COLO668 (cell line): ENCODE measurements at regions not wholly inside any gene's neighbourhood (a gene's known extent, or its start where the extent isn't known, plus 50 kb on each side); places are given as distances from the start of the nearest gene placed in this dataset.
"Not testable (repeated sequence)": the region's sequence is repeated elsewhere in the genome, so short reads cannot be mapped to it uniquely, and the experiment has no call there.

Source experiments
- DNase-seq: peaks from one replicate; lab custom pipeline; 2025; ENCODE audit not compliant: unreplicated experiment; lab: John Stamatoyannopoulos, UW

DNA sequence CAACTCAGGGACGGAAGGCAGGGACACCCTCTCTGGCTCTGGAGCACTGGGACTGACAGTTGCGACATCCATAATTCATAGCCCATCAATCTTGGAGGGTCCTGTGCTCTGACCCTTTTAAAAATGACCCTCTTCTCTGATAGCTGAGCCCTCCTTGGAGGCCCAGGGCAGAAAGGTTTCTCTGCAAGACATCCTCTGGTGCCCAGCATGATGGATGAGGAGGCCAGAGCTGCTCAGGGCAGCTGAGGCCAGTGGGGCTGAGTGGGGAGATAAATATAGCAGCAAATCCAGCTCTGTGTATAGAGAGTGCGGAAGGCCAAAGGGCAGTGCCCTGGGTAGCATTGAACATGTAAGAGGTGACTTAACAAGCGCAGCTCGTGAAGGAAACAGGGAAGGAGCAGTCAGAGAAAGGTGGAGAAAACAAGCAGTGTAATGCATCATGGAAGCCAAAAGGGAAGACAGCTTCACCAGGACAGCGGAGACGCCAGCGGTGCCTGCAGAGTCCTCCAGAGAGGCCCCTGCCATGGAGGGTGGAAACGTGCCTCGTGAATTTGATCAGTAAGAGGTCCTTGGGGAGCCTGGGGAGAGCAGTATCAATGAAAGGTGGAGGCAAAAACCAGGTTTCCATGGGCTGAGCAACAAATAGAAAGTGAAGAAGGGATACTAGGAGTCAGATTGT, 50.4 kb upstream of the FMOD start:
- DNase-seq: no peak

DNA sequence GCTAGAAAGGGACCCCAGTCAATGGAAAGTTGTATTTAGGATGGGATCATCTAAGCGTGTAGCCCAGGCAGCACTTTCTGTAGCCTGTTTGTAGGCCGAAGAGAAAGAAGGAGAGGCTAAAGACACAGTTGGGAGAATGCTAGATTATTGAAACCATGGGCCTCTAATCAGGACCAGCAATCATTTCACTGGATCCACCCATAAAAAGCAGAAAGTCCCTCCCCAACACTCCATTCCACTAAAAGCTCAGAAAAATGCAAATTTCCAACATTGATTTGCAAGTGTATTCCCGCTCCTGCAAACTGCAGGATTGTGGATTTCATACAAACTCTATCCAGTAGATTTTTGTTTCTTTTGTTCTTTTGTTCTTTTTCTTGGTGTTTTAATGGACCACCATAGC, 51.2 kb upstream of the FMOD start:
- no peak for DNase-seq

DNA sequence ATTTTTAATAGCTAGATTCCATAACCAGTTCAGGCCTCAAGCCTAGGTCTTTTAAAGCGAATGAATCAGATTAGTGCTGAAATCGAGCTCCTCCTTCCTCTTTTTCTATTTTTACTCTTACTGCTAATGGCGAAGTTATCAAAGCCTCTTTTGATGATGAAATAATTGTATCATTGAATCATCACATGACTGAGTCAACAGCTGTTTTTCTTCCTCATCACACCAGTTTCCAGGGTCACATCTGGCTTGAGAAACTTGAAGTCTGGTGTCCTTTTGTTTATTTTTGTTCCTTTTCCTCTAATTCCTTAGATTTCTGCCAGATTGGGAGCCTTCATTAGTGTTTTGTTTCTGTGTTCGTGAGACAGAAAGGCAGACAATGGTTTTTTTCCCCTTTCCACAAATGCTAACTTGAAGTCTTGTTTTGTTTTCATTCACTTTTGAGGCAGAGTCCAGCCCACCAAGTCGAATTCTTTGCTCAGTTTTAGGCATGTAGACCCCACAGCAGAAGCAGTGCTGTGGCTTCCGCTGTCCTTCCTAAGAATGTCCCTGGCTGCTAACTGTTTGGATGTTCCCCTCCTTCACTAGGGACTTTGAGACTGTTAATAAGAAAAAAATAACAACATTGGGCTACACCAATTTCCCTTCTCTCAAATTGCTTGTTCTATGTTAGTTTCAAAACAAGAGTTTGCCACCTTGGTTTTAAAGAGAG, 51.9 kb upstream of the FMOD start:
- DNase-seq: no peak

DNA sequence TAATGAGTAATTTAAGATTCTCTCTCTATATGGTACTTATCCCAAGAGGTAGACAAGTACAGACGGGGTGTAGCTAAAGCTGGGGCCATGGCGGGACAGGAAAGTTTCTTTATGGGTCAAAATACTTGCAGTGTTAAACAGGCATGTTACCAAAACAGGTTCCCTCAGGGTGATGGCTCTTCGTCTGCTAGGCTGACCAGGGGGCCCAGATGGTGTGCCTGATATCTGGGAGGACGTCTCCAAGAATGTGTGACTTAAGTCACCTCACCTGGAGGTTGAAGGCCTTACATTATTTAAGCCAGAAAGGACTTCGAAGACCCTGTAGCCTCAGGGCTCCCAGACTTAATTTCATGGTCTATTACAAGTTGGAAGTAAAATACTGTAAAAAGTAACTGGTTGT, 52.7 kb upstream of the FMOD start:
- no peak for DNase-seq

DNA sequence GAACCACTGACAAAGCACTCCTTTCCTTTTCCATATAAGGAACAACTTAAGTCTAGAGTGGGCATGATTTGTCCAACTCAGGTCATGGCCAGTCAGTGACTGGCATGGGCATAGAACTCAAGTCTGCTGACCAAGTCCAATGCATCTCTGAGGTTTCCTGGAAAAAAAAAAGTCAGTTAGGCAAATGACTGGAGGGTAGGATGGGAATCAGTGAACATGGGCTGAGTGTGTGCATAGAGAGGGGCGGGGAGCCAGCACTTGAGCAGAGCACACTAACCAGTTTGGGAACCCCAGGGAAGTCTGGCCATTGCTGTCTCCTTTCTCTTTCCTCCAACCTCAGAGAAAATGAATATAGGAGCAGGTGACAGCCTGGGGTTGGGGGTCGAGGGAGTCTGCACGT, 53.6 kb upstream of the FMOD start:
- DNase-seq: no peak

DNA sequence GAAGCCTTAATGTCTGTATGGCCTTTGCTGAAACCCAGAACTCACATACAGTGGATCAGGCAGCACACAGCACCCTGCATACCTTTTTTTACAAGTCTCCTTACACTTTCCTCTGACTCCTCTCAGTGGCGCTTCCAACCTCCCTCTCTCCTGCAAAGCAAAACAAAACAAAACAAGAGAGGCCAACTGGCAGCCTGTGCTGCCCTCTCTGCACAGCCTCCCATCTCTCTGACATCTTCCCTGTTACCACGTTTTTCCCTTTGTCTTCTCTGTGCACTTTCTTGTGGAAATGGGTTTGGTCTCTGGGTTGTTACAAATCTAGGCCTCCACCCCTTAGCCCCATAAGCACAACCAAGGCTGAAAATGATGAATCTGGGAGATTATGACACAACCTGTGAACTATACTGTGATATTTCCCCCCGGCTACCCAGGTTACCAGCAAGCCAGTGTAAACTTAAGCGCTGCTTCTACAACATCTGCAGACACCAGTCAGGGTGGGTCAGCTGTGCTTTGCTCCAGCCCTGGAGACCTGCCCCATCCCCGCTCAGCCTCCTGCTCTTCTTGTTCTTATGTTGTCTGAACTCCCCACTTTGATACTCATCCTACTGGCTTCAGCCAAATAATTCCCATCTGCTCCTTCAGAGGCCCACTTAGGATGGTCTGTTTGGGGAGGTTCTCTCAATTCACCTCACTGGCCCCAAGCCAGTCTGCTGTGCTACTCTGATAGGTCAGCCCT, 54.9 kb upstream of the FMOD start:
- DNase-seq: no peak

DNA sequence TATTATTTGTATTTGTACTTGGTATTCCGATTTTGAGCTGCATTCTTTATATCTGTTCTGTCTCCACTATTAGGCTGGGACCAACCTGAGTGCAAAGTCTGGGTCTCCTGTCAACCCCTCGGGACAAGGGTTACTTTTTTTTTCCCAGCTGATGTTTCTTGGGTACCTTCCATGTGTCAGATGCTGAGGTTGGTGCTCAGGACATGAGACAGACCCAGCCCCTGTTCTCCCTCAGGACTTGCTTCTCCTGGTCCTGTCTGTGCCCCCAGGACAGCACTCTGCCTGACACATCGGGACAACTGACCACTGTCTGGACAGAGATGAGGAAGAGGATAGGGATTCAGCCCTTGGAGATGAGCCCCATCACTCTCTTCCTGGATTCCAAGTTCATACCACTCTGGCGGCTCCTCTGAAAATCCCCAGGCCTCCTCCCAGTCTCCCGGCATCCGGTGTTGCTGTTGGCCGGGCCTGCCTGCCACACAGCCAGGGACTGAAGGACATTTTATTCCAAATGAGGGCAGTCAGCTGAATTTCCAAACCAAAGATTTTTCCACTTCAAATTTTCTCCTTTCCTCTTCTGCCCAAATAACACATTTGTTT, 55.6 kb upstream of the FMOD start:
- no peak for DNase-seq

DNA sequence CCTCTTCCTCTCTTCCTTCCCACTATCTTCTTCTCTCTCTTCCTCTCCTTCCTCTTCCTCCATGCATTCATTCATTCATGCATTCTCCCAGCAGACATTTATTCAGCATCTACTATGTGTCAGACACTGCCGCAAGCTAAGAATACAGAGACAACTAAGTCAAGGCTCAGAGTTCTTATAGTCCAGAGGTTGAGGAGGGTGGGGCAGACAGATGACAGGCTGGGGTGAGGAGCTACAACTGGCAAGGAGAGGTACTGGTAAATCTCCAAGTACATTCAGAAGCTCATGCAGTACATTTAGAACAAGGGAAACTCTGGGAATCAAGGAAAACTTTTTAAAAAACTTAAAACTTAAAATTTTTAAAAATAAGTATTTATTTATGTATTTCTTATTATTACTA, 56.4 kb upstream of the FMOD start:
- DNase-seq: no peak

DNA sequence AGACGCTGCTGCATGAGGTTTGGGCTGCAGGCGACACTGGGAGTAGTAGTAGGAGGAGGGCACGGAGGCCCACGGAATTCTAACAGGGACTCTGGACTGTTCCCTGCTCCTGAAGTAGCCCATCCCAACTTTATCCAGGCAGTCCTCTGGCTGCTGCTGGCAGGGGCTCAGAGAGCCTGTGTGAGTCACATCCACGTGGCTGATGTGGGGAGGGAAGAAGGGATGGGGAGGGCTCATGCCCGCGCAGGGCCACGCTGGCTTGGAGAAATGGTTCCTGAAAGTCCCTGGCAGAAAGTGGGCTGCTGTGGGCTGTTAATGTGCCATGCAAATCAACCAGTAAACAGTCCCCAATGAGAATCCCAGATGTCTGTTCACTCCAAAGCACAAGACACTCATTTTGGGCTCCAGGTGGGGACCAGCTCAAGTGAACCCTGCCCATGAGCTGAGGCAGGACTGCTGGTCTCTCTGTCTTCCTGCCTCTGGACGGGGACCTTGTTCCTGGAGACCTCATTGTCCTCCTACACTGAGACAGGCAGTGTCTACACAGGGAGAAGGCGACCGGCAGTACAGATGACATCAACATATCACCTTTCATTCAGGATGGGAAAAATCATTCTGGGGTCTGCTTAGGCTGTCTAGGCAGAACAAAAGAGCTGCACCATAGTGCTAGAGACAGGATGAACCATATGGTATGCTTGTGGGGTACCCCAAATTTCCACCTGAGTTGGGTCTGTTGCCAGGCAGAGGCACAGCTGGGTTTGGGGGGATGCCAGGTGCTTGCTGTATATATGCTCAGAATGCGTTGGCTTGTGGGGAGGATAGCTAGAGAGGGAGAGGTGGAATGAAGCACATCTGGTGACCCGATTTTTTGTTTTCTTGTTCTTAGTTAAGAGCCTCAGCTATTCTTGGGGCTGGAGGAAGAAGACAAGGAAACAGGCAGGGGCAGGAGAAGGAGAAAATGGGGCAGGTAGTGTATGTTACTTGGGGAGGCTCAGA, 57.9 kb upstream of the FMOD start:
- no peak for DNase-seq

DNA sequence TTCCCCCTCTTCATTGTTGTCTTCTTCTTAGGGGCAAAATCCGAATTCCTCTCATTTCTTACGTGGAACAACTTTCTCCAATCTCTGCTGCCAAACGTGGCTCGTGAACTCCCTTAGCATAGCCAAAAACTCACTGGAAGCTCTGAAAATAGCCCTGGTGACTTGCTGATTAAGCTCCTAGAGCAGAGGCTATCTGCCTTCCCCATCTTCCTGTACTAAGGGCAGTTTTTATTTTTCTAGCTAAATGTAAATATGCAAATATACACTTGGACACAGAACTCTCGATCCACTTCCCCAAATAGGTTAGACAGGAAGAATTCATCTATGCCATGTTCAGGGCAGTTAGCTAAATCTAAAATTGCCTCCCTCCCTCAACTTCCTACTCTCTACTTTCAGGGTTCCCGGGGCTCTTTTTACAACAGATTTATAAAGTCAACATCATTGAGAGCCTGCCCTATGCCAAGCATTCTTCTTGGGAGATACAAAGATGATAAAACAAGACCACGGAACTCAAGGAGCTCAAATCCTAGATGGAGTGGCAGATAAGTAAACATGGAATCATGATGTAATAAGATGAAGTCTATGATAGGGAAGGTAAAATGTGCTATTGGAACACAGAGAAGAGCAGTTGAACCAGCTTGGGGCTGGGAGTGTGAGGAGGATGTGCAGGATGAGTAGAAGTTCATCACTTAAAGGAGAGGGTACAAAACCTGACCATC, 59.4 kb upstream of the FMOD start:
- no peak for DNase-seq

DNA sequence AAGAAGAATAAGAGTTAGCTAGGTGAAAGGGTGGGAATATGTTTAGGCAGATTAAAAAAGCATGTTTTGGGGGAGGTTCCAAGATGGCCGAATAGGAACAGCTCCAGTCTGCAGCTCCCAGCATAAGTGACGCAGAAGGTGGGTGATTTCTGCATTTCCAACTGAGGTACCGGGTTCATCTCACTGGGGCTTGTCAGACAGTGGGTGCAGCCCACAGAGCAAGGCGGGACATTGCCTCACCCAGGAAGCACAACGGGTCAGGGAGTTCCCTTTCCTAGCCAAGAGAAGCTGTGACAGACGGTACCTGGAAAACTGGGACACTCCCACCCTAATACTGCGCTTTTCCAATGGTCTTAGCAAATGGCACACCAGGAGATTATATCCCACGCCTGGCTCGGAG, 60.5 kb upstream of the FMOD start:
- not testable (repeated sequence) for DNase-seq

DNA sequence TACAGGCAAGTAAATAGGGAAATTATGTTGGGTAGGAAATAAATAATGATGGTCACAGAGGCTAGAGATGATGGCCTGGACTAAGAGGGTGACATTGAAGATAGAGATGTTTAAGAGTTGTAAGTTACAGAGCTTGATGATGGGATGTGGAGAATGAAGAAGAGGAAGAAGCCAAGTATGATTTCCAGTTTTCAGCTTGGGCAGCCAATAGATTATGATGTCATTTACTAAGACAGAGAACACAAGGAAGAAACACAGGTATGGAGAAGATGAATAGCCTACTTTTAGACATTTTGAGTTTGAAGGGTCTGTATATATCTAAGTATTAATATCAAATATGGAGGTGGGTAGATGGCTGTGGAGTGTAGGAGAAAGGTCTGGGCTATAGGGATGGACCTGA, 56.0 kb upstream of the PRELP start:
- no peak for DNase-seq

DNA sequence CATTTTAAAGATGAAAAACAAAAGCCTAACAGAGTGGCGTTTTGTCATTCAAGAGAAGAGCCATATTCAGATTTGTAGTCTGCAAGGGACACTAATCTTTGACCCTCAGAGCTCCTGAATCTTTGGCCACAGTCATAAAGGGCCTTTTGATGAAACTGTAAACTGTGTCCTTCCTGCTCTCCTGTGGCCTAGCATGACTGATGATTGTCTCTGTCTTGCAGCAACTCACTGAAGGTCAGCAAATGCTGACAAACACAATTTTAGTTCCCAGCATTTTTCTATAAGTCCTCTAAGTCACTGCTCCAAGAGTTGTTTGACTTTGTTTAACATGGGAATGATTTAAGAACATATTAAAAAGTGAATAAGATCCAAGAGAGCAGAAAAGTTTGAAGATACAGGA, 55.3 kb upstream of the PRELP start:
- no peak for DNase-seq

DNA sequence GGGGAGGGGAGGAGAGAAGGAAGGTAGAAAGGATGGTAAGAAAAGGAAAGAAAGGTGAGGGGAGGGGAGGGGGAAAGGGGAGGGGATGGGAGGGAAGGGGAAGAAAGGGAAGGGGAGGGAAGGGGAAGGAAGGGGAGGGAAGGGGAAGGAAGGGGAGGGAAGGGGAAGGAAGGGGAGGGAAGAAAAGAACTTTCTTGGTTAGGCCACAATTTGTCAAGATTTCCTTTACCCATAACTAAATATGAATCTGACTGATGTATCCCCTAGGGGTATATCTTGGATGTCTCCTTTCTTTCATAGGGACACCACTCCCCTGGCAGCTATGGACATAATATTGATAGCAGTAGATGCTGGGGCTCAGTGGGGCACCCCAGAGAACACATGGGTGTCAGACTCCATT, 54.4 kb upstream of the PRELP start:
- no peak for DNase-seq

DNA sequence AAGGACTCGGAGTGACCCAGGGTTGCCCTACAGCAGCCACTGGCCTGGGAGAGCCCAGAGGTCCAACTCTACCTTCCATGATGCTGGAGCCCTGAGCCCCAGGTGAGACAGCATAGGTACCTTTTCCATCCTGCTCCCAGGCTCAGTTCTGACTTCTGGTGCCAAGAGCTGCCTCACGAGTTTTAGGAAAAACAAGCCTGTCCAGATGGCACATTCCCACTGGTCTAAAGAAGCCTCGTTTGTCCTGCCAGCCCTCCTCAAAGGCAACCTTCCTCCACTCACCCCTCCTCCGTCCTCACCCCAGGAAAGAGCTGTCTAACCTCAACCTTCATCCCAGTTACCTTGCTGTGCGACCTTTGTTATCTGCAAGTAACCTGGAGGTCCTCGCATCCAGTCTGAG, 53.5 kb upstream of the PRELP start:
- no peak for DNase-seq

DNA sequence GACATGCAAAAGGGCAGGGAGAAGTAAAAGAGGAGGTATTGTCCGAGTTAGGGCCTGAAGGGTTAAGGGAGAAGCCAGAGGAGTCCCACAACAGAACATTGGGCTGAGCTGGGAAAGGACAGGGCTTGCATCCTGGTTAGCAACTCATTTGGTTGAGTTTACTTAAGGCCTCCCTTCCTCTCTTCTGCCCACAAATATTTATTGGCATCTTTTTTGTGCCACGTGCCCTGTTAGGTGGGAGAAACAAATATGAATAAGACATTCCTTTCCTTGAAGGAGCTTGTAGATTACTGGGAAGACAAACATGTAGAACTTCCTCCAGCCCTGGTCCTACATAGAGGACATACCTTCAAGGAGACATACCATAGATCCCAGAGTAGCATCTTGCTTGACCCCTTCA, 53.0 kb upstream of the PRELP start:
- DNase-seq: no peak

DNA sequence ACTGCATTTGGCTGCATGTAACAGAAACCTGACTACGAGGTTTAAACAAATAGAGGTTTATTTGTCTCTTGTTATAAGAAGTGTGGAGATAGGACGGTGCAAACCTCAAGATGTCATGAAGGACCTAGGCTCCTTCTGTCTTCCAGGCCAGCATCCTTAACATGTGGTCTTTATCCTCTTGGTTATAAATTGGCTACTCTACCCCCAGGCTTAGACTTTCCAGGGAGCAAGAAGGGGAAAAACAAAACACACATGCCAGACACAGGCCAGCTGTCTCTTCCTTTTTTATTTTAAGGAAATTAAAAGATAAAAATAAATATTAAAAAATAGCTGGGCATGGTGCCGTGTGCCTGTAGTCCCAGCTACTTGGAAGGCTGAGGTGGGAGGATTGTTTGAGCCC, 51.3 kb upstream of the PRELP start:
- no peak for DNase-seq

DNA sequence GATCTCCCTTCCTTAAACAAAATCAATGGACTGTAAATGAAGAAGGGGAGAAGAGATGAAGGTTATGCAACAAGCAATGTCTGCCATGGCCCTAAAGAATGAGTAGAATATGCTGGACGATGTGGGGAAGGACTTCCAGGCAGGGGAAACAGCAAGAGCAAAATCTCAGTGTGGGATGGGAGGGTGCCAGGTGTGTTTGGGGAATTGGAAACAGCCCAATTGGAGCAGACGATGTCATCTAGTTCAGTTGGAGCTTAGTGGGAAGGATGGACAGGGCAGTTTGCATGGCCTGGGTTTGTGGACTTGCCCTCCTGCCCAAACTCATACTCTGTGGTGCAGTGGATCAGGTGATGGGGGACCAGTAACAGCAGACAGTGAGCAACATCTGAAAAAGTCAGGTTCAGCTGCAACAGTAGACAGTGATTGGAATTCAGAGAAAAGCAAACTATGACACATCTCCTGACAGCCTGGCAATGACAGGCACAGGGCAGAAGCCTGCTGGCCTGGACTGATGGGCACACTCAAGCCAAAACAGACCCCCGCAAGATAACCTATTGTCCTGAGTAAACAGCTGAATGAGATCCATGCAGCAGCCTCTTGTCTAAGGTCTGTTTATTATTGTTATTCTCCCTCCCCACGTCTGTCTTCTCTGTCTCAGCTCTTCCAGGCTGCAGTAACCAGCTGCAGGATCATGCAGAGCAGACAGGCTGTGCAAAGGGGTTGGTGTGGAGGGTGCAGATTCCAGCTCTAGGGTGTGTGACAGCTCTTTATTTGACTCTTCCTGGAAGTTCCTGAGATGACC, 50.5 kb upstream of the PRELP start:
- DNase-seq: peak; percentile 56

DNA sequence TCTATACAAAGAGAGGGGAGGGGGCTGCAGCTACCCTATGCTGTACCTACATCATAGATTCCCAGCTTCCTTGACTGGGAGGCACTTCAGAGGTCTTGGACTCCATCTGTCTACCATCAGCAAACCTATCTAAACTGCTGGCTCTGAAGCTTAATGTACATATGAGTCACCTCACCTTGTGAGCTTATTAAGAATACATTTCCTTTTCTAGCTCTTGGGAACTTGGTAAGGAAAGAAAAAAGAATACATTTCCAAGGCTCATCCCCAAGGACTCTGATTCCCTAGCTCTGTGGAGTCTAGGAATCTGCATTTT, 50.0 kb upstream of the PRELP start:
- DNase-seq: no peak
